ENCODE measurements at regions not wholly inside any gene's neighbourhood (a gene's known extent, or its start where the extent isn't known, plus 50 kb on each side); places are given as distances from the start of the nearest gene placed in this dataset.

DNA sequence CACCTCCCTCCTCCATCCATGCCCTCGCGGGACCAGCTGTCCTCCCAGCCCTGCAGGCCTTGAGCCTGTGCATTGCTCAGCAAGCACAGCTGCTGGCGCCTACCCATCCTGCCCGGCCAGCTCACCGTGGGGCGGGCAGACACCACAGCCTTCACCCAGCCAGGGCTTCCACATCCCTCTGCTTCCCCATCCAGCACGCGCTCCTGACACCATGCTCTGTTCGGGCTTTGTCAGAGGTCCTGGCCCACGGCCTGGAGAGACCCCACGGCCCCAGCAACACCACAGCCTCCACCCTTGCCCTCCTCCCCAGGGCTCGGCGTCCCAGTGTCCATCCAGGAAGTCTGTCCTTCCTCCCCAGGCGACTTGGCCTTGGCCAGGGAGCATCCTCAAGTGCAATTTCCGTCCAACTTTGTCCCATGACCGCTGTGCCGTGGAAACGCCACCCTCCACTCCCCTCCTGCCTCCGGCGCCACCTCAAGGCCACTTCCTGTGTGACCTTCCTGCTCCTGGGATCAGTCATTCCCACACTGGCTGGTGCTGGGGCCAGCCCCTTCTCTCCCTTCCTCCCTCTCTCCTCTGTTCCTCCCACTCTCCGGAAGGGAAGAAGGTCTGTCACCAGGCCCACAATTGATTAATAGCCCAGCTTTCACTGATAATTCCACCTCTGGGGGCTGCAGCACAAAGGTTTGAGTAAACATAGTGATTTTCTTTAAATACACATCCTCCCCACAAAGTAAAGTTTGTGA lies 71.5 kb upstream of the SMNDC1 start:
- TF ChIP-seq, protein P1, sequence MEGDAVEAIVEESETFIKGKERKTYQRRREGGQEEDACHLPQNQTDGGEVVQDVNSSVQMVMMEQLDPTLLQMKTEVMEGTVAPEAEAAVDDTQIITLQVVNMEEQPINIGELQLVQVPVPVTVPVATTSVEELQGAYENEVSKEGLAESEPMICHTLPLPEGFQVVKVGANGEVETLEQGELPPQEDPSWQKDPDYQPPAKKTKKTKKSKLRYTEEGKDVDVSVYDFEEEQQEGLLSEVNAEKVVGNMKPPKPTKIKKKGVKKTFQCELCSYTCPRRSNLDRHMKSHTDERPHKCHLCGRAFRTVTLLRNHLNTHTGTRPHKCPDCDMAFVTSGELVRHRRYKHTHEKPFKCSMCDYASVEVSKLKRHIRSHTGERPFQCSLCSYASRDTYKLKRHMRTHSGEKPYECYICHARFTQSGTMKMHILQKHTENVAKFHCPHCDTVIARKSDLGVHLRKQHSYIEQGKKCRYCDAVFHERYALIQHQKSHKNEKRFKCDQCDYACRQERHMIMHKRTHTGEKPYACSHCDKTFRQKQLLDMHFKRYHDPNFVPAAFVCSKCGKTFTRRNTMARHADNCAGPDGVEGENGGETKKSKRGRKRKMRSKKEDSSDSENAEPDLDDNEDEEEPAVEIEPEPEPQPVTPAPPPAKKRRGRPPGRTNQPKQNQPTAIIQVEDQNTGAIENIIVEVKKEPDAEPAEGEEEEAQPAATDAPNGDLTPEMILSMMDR (IDR thresholded peaks at IDR 0.05): no peak
- no peak for TF ChIP-seq POLR2A (IDR thresholded peaks at IDR 0.05)
